ENCODE measurements at regions not wholly inside any gene's neighbourhood (a gene's known extent, or its start where the extent isn't known, plus 50 kb on each side); places are given as distances from the start of the nearest gene placed in this dataset.

GRCh38 chr11:95450547-95451123 is 219.6 kb upstream of the SESN3 start:
- no peak for TF ChIP-seq POLR2A (IDR thresholded peaks at IDR 0.05; ENCODE audit: borderline replicate concordance, extremely low read depth, insufficient read depth, insufficient read length)
- no peak for TF ChIP-seq JUND (IDR thresholded peaks at IDR 0.05)
- TF ChIP-seq MAX (IDR thresholded peaks at IDR 0.05): no peak
- TF ChIP-seq, protein P1, sequence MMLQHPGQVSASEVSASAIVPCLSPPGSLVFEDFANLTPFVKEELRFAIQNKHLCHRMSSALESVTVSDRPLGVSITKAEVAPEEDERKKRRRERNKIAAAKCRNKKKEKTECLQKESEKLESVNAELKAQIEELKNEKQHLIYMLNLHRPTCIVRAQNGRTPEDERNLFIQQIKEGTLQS (IDR thresholded peaks at IDR 0.05): no peak
- no peak for TF ChIP-seq POLR2AphosphoS5 (IDR thresholded peaks at IDR 0.05; ENCODE audit: low read depth, low read length)
- no peak for TF ChIP-seq YY1 (IDR thresholded peaks at IDR 0.05; ENCODE audit: extremely low read depth, insufficient replicate concordance, low read depth, low read length)
- no peak for TF ChIP-seq EGR1 (IDR thresholded peaks at IDR 0.05; ENCODE audit: low read depth)
- TF ChIP-seq, protein P2, sequence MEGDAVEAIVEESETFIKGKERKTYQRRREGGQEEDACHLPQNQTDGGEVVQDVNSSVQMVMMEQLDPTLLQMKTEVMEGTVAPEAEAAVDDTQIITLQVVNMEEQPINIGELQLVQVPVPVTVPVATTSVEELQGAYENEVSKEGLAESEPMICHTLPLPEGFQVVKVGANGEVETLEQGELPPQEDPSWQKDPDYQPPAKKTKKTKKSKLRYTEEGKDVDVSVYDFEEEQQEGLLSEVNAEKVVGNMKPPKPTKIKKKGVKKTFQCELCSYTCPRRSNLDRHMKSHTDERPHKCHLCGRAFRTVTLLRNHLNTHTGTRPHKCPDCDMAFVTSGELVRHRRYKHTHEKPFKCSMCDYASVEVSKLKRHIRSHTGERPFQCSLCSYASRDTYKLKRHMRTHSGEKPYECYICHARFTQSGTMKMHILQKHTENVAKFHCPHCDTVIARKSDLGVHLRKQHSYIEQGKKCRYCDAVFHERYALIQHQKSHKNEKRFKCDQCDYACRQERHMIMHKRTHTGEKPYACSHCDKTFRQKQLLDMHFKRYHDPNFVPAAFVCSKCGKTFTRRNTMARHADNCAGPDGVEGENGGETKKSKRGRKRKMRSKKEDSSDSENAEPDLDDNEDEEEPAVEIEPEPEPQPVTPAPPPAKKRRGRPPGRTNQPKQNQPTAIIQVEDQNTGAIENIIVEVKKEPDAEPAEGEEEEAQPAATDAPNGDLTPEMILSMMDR (IDR thresholded peaks at IDR 0.05 in 2 of 3, conservative IDR thresholded peaks at IDR 0.05 in 1 of 3; ENCODE audit: borderline replicate concordance in 1 of 3, insufficient read depth in 1 of 3, low read depth in 2 of 3, low read length in 2 of 3): no peak
- TF ChIP-seq, protein P3, sequence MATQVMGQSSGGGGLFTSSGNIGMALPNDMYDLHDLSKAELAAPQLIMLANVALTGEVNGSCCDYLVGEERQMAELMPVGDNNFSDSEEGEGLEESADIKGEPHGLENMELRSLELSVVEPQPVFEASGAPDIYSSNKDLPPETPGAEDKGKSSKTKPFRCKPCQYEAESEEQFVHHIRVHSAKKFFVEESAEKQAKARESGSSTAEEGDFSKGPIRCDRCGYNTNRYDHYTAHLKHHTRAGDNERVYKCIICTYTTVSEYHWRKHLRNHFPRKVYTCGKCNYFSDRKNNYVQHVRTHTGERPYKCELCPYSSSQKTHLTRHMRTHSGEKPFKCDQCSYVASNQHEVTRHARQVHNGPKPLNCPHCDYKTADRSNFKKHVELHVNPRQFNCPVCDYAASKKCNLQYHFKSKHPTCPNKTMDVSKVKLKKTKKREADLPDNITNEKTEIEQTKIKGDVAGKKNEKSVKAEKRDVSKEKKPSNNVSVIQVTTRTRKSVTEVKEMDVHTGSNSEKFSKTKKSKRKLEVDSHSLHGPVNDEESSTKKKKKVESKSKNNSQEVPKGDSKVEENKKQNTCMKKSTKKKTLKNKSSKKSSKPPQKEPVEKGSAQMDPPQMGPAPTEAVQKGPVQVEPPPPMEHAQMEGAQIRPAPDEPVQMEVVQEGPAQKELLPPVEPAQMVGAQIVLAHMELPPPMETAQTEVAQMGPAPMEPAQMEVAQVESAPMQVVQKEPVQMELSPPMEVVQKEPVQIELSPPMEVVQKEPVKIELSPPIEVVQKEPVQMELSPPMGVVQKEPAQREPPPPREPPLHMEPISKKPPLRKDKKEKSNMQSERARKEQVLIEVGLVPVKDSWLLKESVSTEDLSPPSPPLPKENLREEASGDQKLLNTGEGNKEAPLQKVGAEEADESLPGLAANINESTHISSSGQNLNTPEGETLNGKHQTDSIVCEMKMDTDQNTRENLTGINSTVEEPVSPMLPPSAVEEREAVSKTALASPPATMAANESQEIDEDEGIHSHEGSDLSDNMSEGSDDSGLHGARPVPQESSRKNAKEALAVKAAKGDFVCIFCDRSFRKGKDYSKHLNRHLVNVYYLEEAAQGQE (IDR thresholded peaks at IDR 0.05; ENCODE audit: low read depth): no peak
- no peak for TF ChIP-seq EZH2phosphoT487 (IDR thresholded peaks at IDR 0.05; ENCODE audit: borderline replicate concordance)

Data from HCT116 (cell line).